ENCODE measurements at regions not wholly inside any gene's neighbourhood (a gene's known extent, or its start where the extent isn't known, plus 50 kb on each side); places are given as distances from the start of the nearest gene placed in this dataset.
"Not testable (repeated sequence)": the region's sequence is repeated elsewhere in the genome, so short reads cannot be mapped to it uniquely, and the experiment has no call there.

GRCh38 chr5:94010814-94011213, 269.4 kb upstream of the POU5F2 start:
- POLR2A ChIA-PET, result no interaction called here
- H3K27ac Mint-ChIP-seq, result no peak overlapping the region
- no peaks in the 10 kb centered on the region for H3K27me3 Mint-ChIP-seq
- peaks cover 6% of the 10 kb centered on the region for H3K9me3 Mint-ChIP-seq
- DNase-seq (no peak), ATAC-seq (ENCODE audit: low read depth) (no peak)
- H3K4me1 Mint-ChIP-seq, result no peaks in the 10 kb centered on the region
- no peak overlapping the region for H3K4me3 Mint-ChIP-seq
- peaks cover 25% of the 10 kb centered on the region for H3K36me3 Mint-ChIP-seq

GRCh38 chr5:94009161-94009560, 267.8 kb upstream of the POU5F2 start:
- Mint-ChIP-seq H3K4me1 (no peaks in the 10 kb centered on the region), H3K4me3 (no peak overlapping the region), H3K27ac (no peak overlapping the region), H3K36me3 (peaks cover 17% of the 10 kb centered on the region), H3K27me3 (no peaks in the 10 kb centered on the region), H3K9me3 (peaks cover 3% of the 10 kb centered on the region)
- ATAC-seq (ENCODE audit: low read depth) (no peak), DNase-seq (no peak)
- POLR2A ChIA-PET, result no interaction called here

- Mint-ChIP-seq H3K27ac (no peak overlapping the region), H3K4me3 (no peak overlapping the region), H3K4me1 (peaks cover 3% of the 10 kb centered on the region), H3K9me3 (peaks cover 6% of the 10 kb centered on the region), H3K27me3 (no peaks in the 10 kb centered on the region), H3K36me3 (peaks cover 14% of the 10 kb centered on the region)
- ATAC-seq (ENCODE audit: low read depth), result no peak
- POLR2A ChIA-PET, result no interaction called here
- no peak for DNase-seq
Observed at GRCh38 chr5:93998951-93999455, 257.6 kb upstream of the POU5F2 start.

- Mint-ChIP-seq H3K4me3 (no peak overlapping the region), H3K4me1 (peaks cover 3% of the 10 kb centered on the region), H3K27ac (no peak overlapping the region), H3K9me3 (peaks cover 6% of the 10 kb centered on the region), H3K27me3 (no peaks in the 10 kb centered on the region), H3K36me3 (peaks cover 14% of the 10 kb centered on the region)
- ATAC-seq (ENCODE audit: low read depth), result no peak
- no peak for DNase-seq
- POLR2A ChIA-PET, result no interaction called here
Observed at GRCh38 chr5:93997562-93997961, 256.2 kb upstream of the POU5F2 start.

- Mint-ChIP-seq H3K4me1 (peaks cover 3% of the 10 kb centered on the region), H3K9me3 (peaks cover 2% of the 10 kb centered on the region), H3K4me3 (no peak overlapping the region), H3K27ac (no peak overlapping the region), H3K36me3 (peaks cover 9% of the 10 kb centered on the region), H3K27me3 (no peaks in the 10 kb centered on the region)
- POLR2A ChIA-PET, result no interaction called here
- no peak for ATAC-seq (ENCODE audit: low read depth)
- no peak for DNase-seq
Observed at GRCh38 chr5:93995126-93995621, 253.8 kb upstream of the POU5F2 start.

GRCh38 chr5:93993161-93993560, 251.8 kb upstream of the POU5F2 start:
- peaks cover 9% of the 10 kb centered on the region for H3K36me3 Mint-ChIP-seq
- H3K4me1 Mint-ChIP-seq, result peaks cover 3% of the 10 kb centered on the region
- ATAC-seq (ENCODE audit: low read depth) (no peak), DNase-seq (no peak)
- no peaks in the 10 kb centered on the region for H3K27me3 Mint-ChIP-seq
- peaks cover 2% of the 10 kb centered on the region for H3K9me3 Mint-ChIP-seq
- POLR2A ChIA-PET, result interaction anchor here (0.6 kb wide), 1 partner anchor 337 kb away, joined by 3 read pairs; no protein-coding TSS in a partner anchor
- H3K27ac Mint-ChIP-seq, result no peak overlapping the region
- no peak overlapping the region for H3K4me3 Mint-ChIP-seq

GRCh38 chr5:93990504-93991070, 249.2 kb upstream of the POU5F2 start:
- peaks cover 8% of the 10 kb centered on the region for H3K9me3 Mint-ChIP-seq
- H3K36me3 Mint-ChIP-seq, result peaks cover 12% of the 10 kb centered on the region
- no peak for DNase-seq
- no peaks in the 10 kb centered on the region for H3K27me3 Mint-ChIP-seq
- H3K27ac Mint-ChIP-seq, result no peak overlapping the region
- POLR2A ChIA-PET, result no interaction called here
- H3K4me1 Mint-ChIP-seq, result peaks cover 3% of the 10 kb centered on the region
- no peak overlapping the region for H3K4me3 Mint-ChIP-seq
- no peak for ATAC-seq (ENCODE audit: low read depth)

- H3K27me3 Mint-ChIP-seq; POLR2A ChIA-PET; H3K27ac Mint-ChIP-seq; H3K9me3 Mint-ChIP-seq; H3K4me3 Mint-ChIP-seq; H3K4me1 Mint-ChIP-seq; DNase-seq; ATAC-seq (ENCODE audit: low read depth): not testable (repeated sequence)
- peaks cover 13% of the 10 kb centered on the region for H3K36me3 Mint-ChIP-seq
Observed at GRCh38 chr5:93985940-93986570, 244.7 kb upstream of the POU5F2 start.

- no peaks in the 10 kb centered on the region for H3K4me1 Mint-ChIP-seq
- peaks cover 34% of the 10 kb centered on the region for H3K36me3 Mint-ChIP-seq
- peaks cover 26% of the 10 kb centered on the region for H3K9me3 Mint-ChIP-seq
- H3K27ac Mint-ChIP-seq, result no peak overlapping the region
- DNase-seq (no peak), ATAC-seq (ENCODE audit: low read depth) (no peak)
- no peaks in the 10 kb centered on the region for H3K27me3 Mint-ChIP-seq
- H3K4me3 Mint-ChIP-seq, result no peak overlapping the region
- POLR2A ChIA-PET, result no interaction called here
Observed at GRCh38 chr5:93978222-93978621, 236.8 kb upstream of the POU5F2 start.

- no peaks in the 10 kb centered on the region for H3K4me1 Mint-ChIP-seq
- H3K4me3 Mint-ChIP-seq, result no peak overlapping the region
- ATAC-seq (ENCODE audit: low read depth) (no peak), DNase-seq (no peak)
- H3K9me3 Mint-ChIP-seq, result no peaks in the 10 kb centered on the region
- peaks cover 9% of the 10 kb centered on the region for H3K36me3 Mint-ChIP-seq
- POLR2A ChIA-PET, result no interaction called here
- no peak overlapping the region for H3K27ac Mint-ChIP-seq
- no peaks in the 10 kb centered on the region for H3K27me3 Mint-ChIP-seq
Observed at GRCh38 chr5:93967923-93968322, 226.5 kb upstream of the POU5F2 start.

GRCh38 chr5:93964421-93964820, 223.0 kb upstream of the POU5F2 start:
- Mint-ChIP-seq H3K27me3 (no peaks in the 10 kb centered on the region), H3K9me3 (no peaks in the 10 kb centered on the region), H3K27ac (no peak overlapping the region), H3K36me3 (peaks cover 11% of the 10 kb centered on the region), H3K4me1 (no peaks in the 10 kb centered on the region), H3K4me3 (no peak overlapping the region)
- ATAC-seq (ENCODE audit: low read depth), result no peak
- DNase-seq, result no peak
- POLR2A ChIA-PET, result no interaction called here

GRCh38 chr5:93960042-93960441, 218.6 kb upstream of the POU5F2 start:
- DNase-seq (no peak), ATAC-seq (ENCODE audit: low read depth) (no peak)
- H3K27ac Mint-ChIP-seq, result no peak overlapping the region
- H3K4me1 Mint-ChIP-seq, result no peaks in the 10 kb centered on the region
- POLR2A ChIA-PET, result no interaction called here
- peaks cover 4% of the 10 kb centered on the region for H3K36me3 Mint-ChIP-seq
- H3K27me3 Mint-ChIP-seq, result no peaks in the 10 kb centered on the region
- H3K4me3 Mint-ChIP-seq, result no peak overlapping the region
- H3K9me3 Mint-ChIP-seq, result no peaks in the 10 kb centered on the region

- ATAC-seq (ENCODE audit: low read depth) (no peak), DNase-seq (no peak)
- POLR2A ChIA-PET, result no interaction called here
- Mint-ChIP-seq H3K4me1 (no peaks in the 10 kb centered on the region), H3K4me3 (no peak overlapping the region), H3K36me3 (peaks cover 19% of the 10 kb centered on the region), H3K9me3 (peaks cover 1% of the 10 kb centered on the region), H3K27me3 (no peaks in the 10 kb centered on the region), H3K27ac (no peak overlapping the region)
Observed at GRCh38 chr5:93956006-93956405, 214.6 kb upstream of the POU5F2 start.

GRCh38 chr5:93954421-93955069, 213.1 kb upstream of the POU5F2 start:
- H3K36me3 Mint-ChIP-seq, result peaks cover 21% of the 10 kb centered on the region
- POLR2A ChIA-PET, result no interaction called here
- no peak overlapping the region for H3K4me3 Mint-ChIP-seq
- ATAC-seq (ENCODE audit: low read depth) (no peak), DNase-seq (no peak)
- H3K9me3 Mint-ChIP-seq, result peaks cover 1% of the 10 kb centered on the region
- no peaks in the 10 kb centered on the region for H3K4me1 Mint-ChIP-seq
- no peak overlapping the region for H3K27ac Mint-ChIP-seq
- H3K27me3 Mint-ChIP-seq, result no peaks in the 10 kb centered on the region

All from activated naive CD8-positive, alpha-beta T cell treated with anti-CD3 and anti-CD28 coated beads, Interleukin-2, amount 10 ng/mL, durations not matched to agents 7 days and 5 days (primary cell).